ENCODE measurements at regions not wholly inside any gene's neighbourhood (a gene's known extent, or its start where the extent isn't known, plus 50 kb on each side); places are given as distances from the start of the nearest gene placed in this dataset.

DNA sequence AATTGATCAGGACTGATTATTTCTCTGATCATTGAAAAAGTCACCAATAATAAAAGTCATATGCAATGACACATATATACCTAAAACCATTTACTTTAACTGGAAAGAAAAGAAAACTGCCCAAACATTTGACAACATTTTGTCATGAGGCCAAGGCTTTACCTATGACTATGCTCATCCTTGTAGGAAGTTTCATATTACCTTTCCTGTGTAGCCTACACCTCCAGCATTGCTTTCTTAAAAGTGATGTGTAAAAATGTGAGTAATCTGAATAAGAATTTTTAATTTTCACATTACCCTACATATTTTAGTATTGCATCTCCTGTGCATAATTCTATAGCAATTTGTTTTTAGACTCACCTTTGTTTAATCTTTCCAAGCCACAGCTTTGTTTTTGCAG is 419.8 kb upstream of the FIGN start:
- DNase-seq, result no peak

GRCh38 chr2:164151522-164151921 is 415.7 kb upstream of the FIGN start:
- no peak for DNase-seq

- no peak for DNase-seq
Observed at GRCh38 chr2:164150604-164151003, 414.8 kb upstream of the FIGN start.

DNA sequence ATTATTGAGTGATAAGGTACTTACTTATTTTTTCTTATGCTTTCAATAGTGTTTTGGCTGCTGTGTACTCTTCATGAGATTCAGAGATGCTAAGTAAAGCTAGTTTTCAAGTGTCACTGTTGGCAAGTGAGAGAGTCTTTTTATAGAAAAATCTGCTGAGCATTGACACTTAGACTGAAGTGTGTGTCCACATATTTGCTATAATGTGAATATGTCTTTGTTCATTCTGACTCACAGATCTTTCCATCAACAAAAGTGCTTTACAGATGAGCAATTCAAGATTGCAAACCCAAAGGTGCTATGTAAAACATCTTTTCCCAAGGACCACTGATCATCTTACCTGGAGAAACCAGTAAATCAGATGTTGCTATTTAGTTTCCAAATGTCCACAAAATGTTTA is 410.6 kb upstream of the FIGN start:
- no peak for DNase-seq

DNA sequence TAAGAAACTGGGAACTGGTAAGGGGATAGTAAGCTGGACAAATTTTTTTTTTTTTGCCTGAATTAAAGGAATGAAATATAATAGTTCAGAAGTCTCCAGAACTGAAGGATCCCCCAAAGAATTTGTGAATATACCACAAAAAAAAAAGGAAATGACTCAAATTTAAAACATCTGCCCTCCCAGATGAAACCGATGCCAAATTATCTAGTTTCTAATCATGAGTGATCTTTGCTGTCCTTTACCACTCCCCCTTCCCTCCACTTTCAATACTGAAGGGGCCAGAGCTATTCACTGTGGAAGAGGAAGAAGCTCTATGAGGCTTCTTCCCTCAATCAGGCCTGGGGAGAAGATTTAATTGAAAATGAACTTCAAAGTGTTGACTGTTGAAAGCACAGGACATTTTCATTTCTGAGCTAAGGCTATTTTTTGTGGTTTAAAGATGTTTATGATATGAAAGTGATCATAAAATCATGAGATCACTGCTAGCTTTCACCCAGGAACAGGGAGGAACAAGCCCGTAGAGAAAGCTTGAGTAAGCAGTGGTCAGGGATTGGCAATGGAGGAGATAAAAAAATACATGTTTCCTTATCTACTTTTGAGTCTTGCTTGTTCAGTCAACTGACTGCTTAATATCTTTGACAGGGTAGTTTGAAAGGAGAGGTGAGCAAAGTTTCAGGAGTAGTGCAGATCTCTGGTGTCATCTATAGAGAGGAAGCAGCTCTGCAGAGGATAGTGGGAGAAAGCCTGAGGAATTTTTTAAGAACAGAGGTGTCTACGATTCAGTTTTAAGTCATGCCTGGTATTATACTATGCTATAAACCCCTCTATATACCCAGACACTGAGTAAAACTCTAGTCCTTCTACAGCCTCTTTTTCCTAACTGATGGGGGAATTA is 409.5 kb upstream of the FIGN start:
- DNase-seq, result no peak

GRCh38 chr2:164143183-164143930 is 407.5 kb upstream of the FIGN start:
- DNase-seq, result no peak

DNA sequence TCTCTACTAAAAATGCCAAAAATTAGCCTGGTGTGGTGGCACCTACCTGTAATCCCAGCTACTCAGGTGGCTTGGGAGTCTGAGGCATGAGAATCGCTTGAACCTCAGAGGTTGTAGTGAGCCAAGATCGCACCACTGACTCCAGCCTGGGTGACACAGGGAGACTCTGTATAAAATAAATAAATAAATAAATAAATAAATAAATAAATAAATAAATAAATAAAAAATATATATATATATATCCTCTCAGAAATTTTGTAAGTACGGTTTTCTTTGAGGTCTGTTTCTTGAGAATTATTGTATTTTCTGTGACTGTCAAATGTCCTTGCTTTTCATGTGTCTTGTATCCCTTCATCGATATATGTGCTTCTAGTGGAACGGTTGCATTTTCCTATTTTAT is 406.9 kb upstream of the FIGN start:
- DNase-seq, result no peak

GRCh38 chr2:164141271-164141670 is 405.5 kb upstream of the FIGN start:
- no peak for DNase-seq

GRCh38 chr2:164138750-164139149 is 402.9 kb upstream of the FIGN start:
- DNase-seq, result no peak

- DNase-seq, result no peak
Observed at GRCh38 chr2:164134336-164134735, 398.5 kb upstream of the FIGN start.

DNA sequence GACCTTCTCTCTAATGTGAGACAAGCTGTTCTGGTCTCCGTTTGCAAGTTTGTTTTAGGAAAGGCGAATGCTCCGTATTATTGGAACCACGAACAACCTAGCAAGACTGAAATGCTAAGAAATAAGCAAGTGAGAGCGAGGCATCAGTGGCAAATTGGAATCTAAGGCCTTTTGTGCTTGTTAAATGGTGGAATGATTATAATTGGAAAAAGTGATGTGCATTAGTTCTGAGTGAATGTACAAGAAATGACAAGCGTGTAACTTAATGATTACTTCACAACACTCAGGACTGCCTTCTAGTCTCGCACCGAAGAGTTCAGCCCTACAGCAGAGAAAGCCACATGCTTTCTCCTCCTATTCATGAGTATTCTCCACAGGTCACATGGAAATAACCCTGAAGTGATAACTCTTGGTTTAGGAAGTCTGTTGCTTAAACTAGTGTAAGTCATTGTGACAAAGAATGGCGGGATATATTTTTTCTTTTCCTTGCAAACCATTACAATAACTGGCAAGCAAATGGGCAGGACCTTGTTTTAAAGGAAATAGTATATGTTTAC is 392.2 kb upstream of the FIGN start:
- DNase-seq, result no peak

DNA sequence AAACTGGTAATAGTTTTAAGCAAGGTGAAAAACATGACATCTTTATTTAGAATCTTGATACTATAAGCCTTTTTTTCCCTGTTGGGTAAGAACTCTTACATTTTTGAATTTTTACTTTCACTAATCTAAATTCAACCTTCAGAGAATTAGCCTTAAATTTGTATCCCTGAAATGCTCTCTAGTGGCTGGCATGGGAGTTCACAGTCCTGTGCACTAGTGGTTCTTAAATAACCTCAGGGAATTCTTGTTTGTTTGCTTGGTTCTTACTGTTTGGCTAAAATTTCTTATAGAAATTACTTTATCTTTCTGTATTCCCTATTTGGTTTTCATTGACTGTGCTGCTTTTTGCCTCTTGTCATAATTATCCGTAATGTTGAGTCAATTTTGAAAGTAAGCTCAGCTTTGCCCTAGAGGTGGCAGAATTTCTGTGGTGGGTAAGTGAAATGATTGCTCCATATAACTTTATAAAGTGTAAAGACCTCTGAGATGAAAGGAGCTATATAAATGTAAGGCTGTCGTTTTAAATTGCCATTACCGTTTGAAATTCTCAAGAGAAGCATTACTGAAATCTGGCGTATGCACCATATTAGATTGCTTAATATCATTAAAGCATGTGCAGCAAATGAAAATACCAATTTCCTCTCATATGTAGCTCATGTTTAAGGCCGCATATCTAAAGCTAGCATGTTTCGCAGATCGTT is 391.3 kb upstream of the FIGN start:
- no peak for DNase-seq

DNA sequence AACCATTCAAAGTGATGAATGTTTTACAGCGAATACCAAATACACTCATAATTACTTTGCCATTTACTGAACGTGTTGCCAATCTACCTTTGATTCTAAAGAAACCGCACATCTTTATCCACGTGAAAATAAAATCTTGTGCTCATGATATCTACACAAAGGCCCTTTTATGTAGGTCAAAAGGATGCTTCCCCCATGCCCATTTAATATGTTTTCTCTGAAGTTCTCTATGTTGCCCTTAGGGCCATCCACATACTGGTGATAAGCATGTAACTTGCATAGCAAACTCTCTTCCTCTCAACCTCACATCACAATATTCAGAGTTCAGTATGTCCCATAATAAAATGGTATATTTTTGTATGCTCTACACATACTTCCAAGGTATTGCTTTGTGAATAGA is 380.0 kb upstream of the FIGN start:
- no peak for DNase-seq

GRCh38 chr2:164114937-164115336 is 379.1 kb upstream of the FIGN start:
- no peak for DNase-seq

DNA sequence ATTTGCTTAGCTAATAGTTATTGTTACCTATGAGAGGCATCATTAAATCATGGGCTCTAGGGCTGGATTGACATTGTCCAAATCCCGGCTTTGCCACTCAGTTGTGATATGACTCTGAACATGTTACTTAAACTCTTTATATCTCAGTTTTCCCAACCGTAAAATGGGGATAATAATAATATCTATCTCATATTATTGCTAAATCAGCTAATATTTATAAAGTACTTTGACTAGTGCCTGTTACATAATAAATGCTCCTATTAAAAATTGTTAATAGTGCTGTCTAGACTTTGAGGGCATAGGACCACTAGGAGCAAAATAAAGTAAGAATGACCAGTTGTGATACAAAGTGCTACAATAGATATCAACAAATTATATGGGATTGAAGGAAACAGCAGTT is 376.3 kb upstream of the FIGN start:
- no peak for DNase-seq

- no peak for DNase-seq
Observed at GRCh38 chr2:164110515-164110914, 374.7 kb upstream of the FIGN start.

- DNase-seq, result no peak
Observed at GRCh38 chr2:164109006-164109405, 373.2 kb upstream of the FIGN start.

DNA sequence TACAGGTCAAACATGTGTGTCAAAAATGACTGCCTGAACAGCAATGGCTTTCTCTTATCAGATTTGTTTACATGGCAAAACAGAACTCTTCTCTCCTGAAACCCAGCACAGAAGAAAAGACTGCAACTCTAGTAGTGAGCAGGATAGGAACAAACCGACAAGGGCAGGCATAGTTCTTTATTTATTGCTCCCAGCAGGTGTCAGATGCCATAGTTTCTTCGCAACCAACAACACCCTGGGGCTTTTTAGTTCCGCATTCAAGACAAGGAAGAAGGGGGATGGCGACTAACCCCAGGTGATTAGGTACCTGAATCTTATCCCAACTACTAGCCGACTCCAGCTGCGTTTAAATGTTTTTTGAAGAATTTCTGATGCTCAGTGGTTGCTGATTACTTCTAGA is 367.5 kb upstream of the FIGN start:
- no peak for DNase-seq

DNA sequence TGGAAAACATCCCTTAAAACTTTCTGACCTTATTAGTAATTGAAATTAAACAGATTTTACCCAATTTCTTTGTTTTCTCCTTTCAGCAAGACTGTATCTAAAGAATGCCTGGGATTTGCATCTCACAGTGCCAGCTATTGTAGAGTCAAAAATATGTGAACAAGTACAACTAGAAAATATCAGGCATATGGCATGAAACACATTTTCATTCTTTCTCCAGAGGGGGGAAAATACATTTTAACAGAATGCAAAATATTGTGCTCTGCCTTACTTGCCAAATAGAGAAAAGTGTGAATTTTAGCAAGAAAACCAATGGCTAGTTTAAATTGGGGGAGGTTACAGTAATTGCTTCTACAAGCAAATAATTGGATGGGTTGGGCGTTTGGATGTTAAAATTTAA is 366.6 kb upstream of the FIGN start:
- DNase-seq, result no peak

DNA sequence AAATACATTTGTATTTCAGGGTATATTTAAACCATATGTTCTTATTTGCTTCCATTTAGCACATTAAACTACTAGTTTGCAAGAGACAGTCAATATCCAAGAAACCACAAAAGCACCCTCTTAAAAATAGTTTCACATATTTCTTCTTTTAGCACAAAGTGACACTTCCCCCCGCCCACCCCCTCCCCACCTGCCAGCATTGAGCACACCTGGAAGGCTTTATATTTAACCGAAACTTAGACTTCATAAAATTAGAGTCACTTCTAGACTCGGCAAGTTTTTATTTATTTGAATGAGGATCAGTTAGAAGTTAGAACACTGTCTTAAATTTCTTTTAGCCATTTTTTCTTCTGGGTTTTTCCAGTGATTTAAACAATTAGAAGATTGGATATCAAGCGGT is 355.9 kb upstream of the FIGN start:
- DNase-seq, result no peak

- no peak for DNase-seq
Observed at GRCh38 chr2:164090533-164090932, 354.7 kb upstream of the FIGN start.

- DNase-seq, result no peak
Observed at GRCh38 chr2:164084066-164084465, 348.3 kb upstream of the FIGN start.

DNA sequence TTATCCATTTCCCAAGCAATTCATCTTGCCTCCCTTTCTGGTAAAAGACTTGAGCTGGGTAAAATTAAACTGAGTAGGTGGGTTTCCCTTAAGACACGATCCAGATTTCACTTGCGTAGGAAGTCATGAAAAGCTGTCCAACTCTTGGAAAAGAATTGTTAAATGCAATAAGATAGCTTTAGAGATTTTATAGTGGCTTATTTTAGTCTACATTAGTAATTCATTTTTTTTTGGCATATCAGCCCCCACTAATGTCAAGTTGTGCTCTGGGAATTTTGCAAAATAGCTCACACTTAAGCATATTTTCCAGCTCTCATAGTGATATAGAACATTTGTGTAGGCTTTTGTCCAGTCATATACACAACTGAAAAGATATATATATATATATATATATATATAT is 344.7 kb upstream of the FIGN start:
- DNase-seq, result no peak

Data from T-helper 2 cell (primary cell).